GM19025 (cell line): ENCODE measurements at regions not wholly inside any gene's neighbourhood (a gene's known extent, or its start where the extent isn't known, plus 50 kb on each side); places are given as distances from the start of the nearest gene placed in this dataset.

Experiments
- ATAC-seq: cut with Tn5 transposase; IDR thresholded peaks from one replicate; pipeline ENCODE4 v1.9.1; 2021; ENCODE audit warnings: mild to moderate bottlenecking, low read depth, moderate library complexity; ENCODE audit not compliant: unreplicated experiment

GRCh38 chr2:105653302-105653701 lies 91.4 kb upstream of the NCK2 start:
- ATAC-seq, result no peak

GRCh38 chr2:105652014-105652796 lies 92.5 kb upstream of the NCK2 start:
- ATAC-seq, result no peak

- ATAC-seq, result no peak
Observed at GRCh38 chr2:105649534-105649933, 95.2 kb upstream of the NCK2 start.

GRCh38 chr2:105647731-105648130 lies 97.0 kb upstream of the NCK2 start:
- no peak for ATAC-seq

- ATAC-seq, result no peak
Observed at GRCh38 chr2:105646774-105647076, 98.0 kb upstream of the NCK2 start.

GRCh38 chr2:105645938-105646773 lies 98.6 kb upstream of the NCK2 start:
- ATAC-seq, result no peak

- ATAC-seq, result no peak
Observed at GRCh38 chr2:105645031-105645937, 99.4 kb upstream of the NCK2 start.

GRCh38 chr2:105644174-105644980 lies 100.3 kb upstream of the NCK2 start:
- no peak for ATAC-seq

GRCh38 chr2:105643405-105644173 lies 101.1 kb upstream of the NCK2 start:
- no peak for ATAC-seq

- ATAC-seq, result no peak
Observed at GRCh38 chr2:105641389-105641811, 103.3 kb upstream of the NCK2 start.

- ATAC-seq, result no peak
Observed at GRCh38 chr2:105640246-105640645, 104.5 kb upstream of the NCK2 start.

- ATAC-seq, result no peak
Observed at GRCh38 chr2:105636109-105636740, 108.5 kb upstream of the NCK2 start.

- no peak for ATAC-seq
Observed at GRCh38 chr2:105635564-105635963, 109.1 kb upstream of the NCK2 start.

- no peak for ATAC-seq
Observed at GRCh38 chr2:105634198-105634597, 110.5 kb upstream of the NCK2 start.

GRCh38 chr2:105631922-105632321 lies 112.8 kb upstream of the NCK2 start:
- no peak for ATAC-seq

- no peak for ATAC-seq
Observed at GRCh38 chr2:105631011-105631410, 113.7 kb upstream of the NCK2 start.

- no peak for ATAC-seq
Observed at GRCh38 chr2:105629634-105630033, 115.1 kb upstream of the NCK2 start.

- ATAC-seq, result no peak
Observed at GRCh38 chr2:105627534-105627933, 117.2 kb upstream of the NCK2 start.

- ATAC-seq, result no peak
Observed at GRCh38 chr2:105626966-105627340, 117.8 kb upstream of the NCK2 start.
